Stimulated activated CD8-positive, alpha-beta memory T cell treated with anti-CD3 and anti-CD28 coated beads, Interleukin-12 subunit alpha, Interleukin-12 subunit beta, amount 100 ng/mL, for 1 hour (primary cell): ENCODE measurements at regions not wholly inside any gene's neighbourhood (a gene's known extent, or its start where the extent isn't known, plus 50 kb on each side); places are given as distances from the start of the nearest gene placed in this dataset.

Experiments used
- DNase-seq: peaks from one replicate; pipeline ENCODE4 v3.0.0-alpha.2; 2020; ENCODE audit warnings: low read depth

- DNase-seq, result no peak
Observed at GRCh38 chr9:75414371-75415160, 326.3 kb downstream of the OSTF1 start.

GRCh38 chr9:75417471-75417870 lies 329.2 kb downstream of the OSTF1 start:
- DNase-seq, result no peak

GRCh38 chr9:75418518-75418917 lies 330.2 kb downstream of the OSTF1 start:
- no peak for DNase-seq

GRCh38 chr9:75422944-75423522 lies 334.7 kb downstream of the OSTF1 start:
- DNase-seq, result no peak

GRCh38 chr9:75429531-75430475 lies 341.5 kb downstream of the OSTF1 start:
- DNase-seq, result no peak

GRCh38 chr9:75431375-75431774 lies 343.1 kb downstream of the OSTF1 start:
- no peak for DNase-seq

- no peak for DNase-seq
Observed at GRCh38 chr9:75432386-75432785, 344.1 kb downstream of the OSTF1 start.

GRCh38 chr9:75432888-75433287 lies 344.6 kb downstream of the OSTF1 start:
- no peak for DNase-seq

- DNase-seq, result no peak
Observed at GRCh38 chr9:75438716-75439115, 350.4 kb downstream of the OSTF1 start.

- DNase-seq, result no peak
Observed at GRCh38 chr9:75440914-75441313, 352.6 kb downstream of the OSTF1 start.

- no peak for DNase-seq
Observed at GRCh38 chr9:75445144-75445543, 356.8 kb downstream of the OSTF1 start.

- DNase-seq, result no peak
Observed at GRCh38 chr9:75447281-75447680, 359.0 kb downstream of the OSTF1 start.

- DNase-seq, result no peak
Observed at GRCh38 chr9:75448281-75448680, 360.0 kb downstream of the OSTF1 start.

- DNase-seq, result no peak
Observed at GRCh38 chr9:75448955-75449354, 360.6 kb downstream of the OSTF1 start.

- DNase-seq, result no peak
Observed at GRCh38 chr9:75451045-75451444, 362.7 kb downstream of the OSTF1 start.

- DNase-seq, result no peak
Observed at GRCh38 chr9:75451505-75451904, 363.2 kb downstream of the OSTF1 start.

- DNase-seq, result no peak
Observed at GRCh38 chr9:75452512-75452911, 364.2 kb downstream of the OSTF1 start.

GRCh38 chr9:75454043-75454442 lies 365.7 kb downstream of the OSTF1 start:
- DNase-seq, result no peak

- DNase-seq, result no peak
Observed at GRCh38 chr9:75454891-75455290, 366.6 kb downstream of the OSTF1 start.

GRCh38 chr9:75455444-75455921 lies 367.2 kb downstream of the OSTF1 start:
- no peak for DNase-seq

GRCh38 chr9:75456698-75457097 lies 368.4 kb downstream of the OSTF1 start:
- no peak for DNase-seq

- DNase-seq, result no peak
Observed at GRCh38 chr9:75457474-75458011, 369.2 kb downstream of the OSTF1 start.
